Panc1 (cell line): ENCODE measurements at regions not wholly inside any gene's neighbourhood (a gene's known extent, or its start where the extent isn't known, plus 50 kb on each side); places are given as distances from the start of the nearest gene placed in this dataset.
"Not testable (repeated sequence)": the region's sequence is repeated elsewhere in the genome, so short reads cannot be mapped to it uniquely, and the experiment has no call there.

Source experiments
- ATAC-seq: fragments of 200-7000 bp; cut with Tn5 transposase; 2 replicates; pipeline ENCODE4 v1.9.1; 2020; ENCODE audit warnings: mild to moderate bottlenecking, moderate library complexity
- BruUV-seq: library from RNA; stranded (reverse); fragments of 400-500 nt; replicated peaks from 2 replicates; lab custom pipeline; 2021; lab: Mats Ljungman, UMichigan
- CTCF ChIA-PET: fragments of 300-600 bp; sonication (Branson Sonifier 250); formaldehyde crosslinking; loops from one replicate; lab custom pipeline; 2022; ENCODE audit warnings: antibody characterized with exemption; lab: Charles Lee
- POLR2A ChIA-PET: fragments of 300-600 bp; sonication (Branson Sonifier 250); formaldehyde crosslinking; loops from one replicate; lab custom pipeline; 2022; ENCODE audit warnings: antibody characterized with exemption; lab: Charles Lee
- DNase-seq: peaks from one replicate; pipeline ENCODE4 v3.0.0-alpha.2; 2010; ENCODE audit warnings: low read depth, low spot score
- H3K27ac ChIP-seq: 2 replicates; pipeline ENCODE4 v1.5.1; 2011; ENCODE audit warnings: mild to moderate bottlenecking, low read length, inconsistent platforms
- H3K27me3 ChIP-seq: fragments of 200-500 bp; sonication (Bioruptor generic); 2 replicates; pipeline ENCODE4 v1.6.0; 2014; ENCODE audit warnings: low read length, inconsistent platforms; ENCODE audit not compliant: control insufficient read depth, insufficient read depth
- H3K36me3 ChIP-seq: fragments of 200-500 bp; sonication (Bioruptor generic); 2 replicates; pipeline ENCODE4 v1.5.1; 2014; ENCODE audit warnings: inconsistent platforms, mild to moderate bottlenecking, low read length, moderate library complexity; ENCODE audit not compliant: control insufficient read depth, insufficient read depth
- H3K4me1 ChIP-seq: 2 replicates; pipeline ENCODE4 v1.5.1; 2011; ENCODE audit warnings: inconsistent platforms, mild to moderate bottlenecking, low read length, moderate library complexity; ENCODE audit not compliant: control insufficient read depth, insufficient read depth
- H3K4me3 ChIP-seq, 2 experiments: 2 replicates each; pipeline ENCODE4 v1.5.1; 2011 to 2012; ENCODE audit warnings: low read depth in 2 of 2, low read length in 2 of 2, mild to moderate bottlenecking in 2 of 2, inconsistent platforms in 1 of 2, moderate library complexity in 1 of 2
- H3K9me3 ChIP-seq: fragments of 200-500 bp; sonication (Bioruptor generic); 2 replicates; pipeline ENCODE4 v1.5.1; 2014; ENCODE audit warnings: low read depth, mild to moderate bottlenecking, inconsistent platforms, low read length, moderate library complexity; ENCODE audit not compliant: control insufficient read depth, insufficient read depth
- POLR2AphosphoS5 ChIP-seq: IDR thresholded peaks from 2 replicates; pipeline ENCODE4 v1.6.1; 2012; ENCODE audit warnings: mild to moderate bottlenecking, low read depth, low read length, moderate library complexity
- SIN3A ChIP-seq: IDR thresholded peaks from 2 replicates; pipeline ENCODE4 v1.6.1; 2012; ENCODE audit warnings: low read depth, mild to moderate bottlenecking, low read length, moderate library complexity, borderline replicate concordance; ENCODE audit not compliant: insufficient read depth
- TCF7L2 ChIP-seq: IDR thresholded peaks from 2 replicates; pipeline ENCODE4 v1.6.1; 2011; ENCODE audit warnings: mild to moderate bottlenecking, low read depth, low read length, inconsistent platforms
- in situ Hi-C: cut with HindIII; loops from 2 replicates; pipeline ENCODE4 v1.10.0; 2016; ENCODE audit warnings: low sequenced_read_pairs, low pct_unique_long_range_greater_than_20kb
- intact Hi-C: fragments of 100-400 bp; cut with micrococcal nuclease; formaldehyde crosslinking; loops from one replicate; pipeline ENCODE4 v1.10.0; 2022; ENCODE audit not compliant: unreplicated experiment
- TF ChIP-seq, protein P1 (sequence below): fragments of 450-650 bp; IDR thresholded peaks from 2 replicates; pipeline ENCODE4 v1.5.1; 2017; ENCODE audit warnings: mild to moderate bottlenecking
- TF ChIP-seq, protein P2 (sequence below), 2 experiments: IDR thresholded peaks; 2 replicates each; pipeline ENCODE4 v1.6.1; 2011 to 2012; ENCODE audit warnings: low read depth in 2 of 2, control low read depth in 1 of 2, low read length in 1 of 2, mild to moderate bottlenecking in 1 of 2, moderate library complexity in 1 of 2; ENCODE audit not compliant: insufficient read depth in 1 of 2

GRCh38 chr2:125004106-125004800, 979.2 kb downstream of the CNTNAP5 start:
- Histone ChIP-seq H3K9me3 (no peaks in the 10 kb centered on the region), H3K36me3 (no peaks in the 10 kb centered on the region), H3K27me3 (no peaks in the 10 kb centered on the region), H3K4me3 (no peak overlapping the region), H3K27ac (no peak overlapping the region), H3K4me1 (no peaks in the 10 kb centered on the region)
- POLR2A ChIA-PET = no interaction called here
- ATAC-seq (no peak), DNase-seq (no peak)
- intact Hi-C loops = no loop called here
- in situ Hi-C loops = no loop called here
- no TSS peak for BruUV-seq
- TF ChIP-seq POLR2AphosphoS5 = no peak
- TF ChIP-seq, protein P1, sequence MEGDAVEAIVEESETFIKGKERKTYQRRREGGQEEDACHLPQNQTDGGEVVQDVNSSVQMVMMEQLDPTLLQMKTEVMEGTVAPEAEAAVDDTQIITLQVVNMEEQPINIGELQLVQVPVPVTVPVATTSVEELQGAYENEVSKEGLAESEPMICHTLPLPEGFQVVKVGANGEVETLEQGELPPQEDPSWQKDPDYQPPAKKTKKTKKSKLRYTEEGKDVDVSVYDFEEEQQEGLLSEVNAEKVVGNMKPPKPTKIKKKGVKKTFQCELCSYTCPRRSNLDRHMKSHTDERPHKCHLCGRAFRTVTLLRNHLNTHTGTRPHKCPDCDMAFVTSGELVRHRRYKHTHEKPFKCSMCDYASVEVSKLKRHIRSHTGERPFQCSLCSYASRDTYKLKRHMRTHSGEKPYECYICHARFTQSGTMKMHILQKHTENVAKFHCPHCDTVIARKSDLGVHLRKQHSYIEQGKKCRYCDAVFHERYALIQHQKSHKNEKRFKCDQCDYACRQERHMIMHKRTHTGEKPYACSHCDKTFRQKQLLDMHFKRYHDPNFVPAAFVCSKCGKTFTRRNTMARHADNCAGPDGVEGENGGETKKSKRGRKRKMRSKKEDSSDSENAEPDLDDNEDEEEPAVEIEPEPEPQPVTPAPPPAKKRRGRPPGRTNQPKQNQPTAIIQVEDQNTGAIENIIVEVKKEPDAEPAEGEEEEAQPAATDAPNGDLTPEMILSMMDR = no peak
- no peak for TF ChIP-seq SIN3A
- TF ChIP-seq, protein P2, sequence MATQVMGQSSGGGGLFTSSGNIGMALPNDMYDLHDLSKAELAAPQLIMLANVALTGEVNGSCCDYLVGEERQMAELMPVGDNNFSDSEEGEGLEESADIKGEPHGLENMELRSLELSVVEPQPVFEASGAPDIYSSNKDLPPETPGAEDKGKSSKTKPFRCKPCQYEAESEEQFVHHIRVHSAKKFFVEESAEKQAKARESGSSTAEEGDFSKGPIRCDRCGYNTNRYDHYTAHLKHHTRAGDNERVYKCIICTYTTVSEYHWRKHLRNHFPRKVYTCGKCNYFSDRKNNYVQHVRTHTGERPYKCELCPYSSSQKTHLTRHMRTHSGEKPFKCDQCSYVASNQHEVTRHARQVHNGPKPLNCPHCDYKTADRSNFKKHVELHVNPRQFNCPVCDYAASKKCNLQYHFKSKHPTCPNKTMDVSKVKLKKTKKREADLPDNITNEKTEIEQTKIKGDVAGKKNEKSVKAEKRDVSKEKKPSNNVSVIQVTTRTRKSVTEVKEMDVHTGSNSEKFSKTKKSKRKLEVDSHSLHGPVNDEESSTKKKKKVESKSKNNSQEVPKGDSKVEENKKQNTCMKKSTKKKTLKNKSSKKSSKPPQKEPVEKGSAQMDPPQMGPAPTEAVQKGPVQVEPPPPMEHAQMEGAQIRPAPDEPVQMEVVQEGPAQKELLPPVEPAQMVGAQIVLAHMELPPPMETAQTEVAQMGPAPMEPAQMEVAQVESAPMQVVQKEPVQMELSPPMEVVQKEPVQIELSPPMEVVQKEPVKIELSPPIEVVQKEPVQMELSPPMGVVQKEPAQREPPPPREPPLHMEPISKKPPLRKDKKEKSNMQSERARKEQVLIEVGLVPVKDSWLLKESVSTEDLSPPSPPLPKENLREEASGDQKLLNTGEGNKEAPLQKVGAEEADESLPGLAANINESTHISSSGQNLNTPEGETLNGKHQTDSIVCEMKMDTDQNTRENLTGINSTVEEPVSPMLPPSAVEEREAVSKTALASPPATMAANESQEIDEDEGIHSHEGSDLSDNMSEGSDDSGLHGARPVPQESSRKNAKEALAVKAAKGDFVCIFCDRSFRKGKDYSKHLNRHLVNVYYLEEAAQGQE (IDR thresholded peaks at IDR 0.05; ENCODE audit: insufficient read depth in 1 of 2, low read depth in 2 of 2, low read length in 1 of 2) = no peak
- TF ChIP-seq TCF7L2 = no peak
- CTCF ChIA-PET = no interaction called here

DNA sequence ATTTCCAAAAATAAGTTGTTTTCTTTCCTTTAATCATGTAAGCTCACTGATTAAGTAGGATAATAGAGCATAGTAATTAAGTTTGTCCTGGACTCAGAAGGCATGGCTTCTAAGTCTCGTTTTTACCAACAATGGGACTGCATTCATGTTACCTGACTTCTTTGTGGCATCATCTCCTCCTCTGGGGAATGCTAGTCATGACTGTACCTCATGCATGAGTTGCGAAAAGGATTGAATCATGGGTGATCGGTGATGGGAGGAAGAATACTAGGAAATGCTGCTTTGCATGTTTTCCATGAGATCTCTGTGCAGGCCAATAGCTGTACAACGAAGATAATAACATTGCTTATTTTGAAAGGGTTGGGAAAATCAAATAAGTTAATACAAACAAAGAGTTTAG, 981.6 kb downstream of the CNTNAP5 start:
- CTCF ChIA-PET = no interaction called here
- intact Hi-C loops (no loop called here), in situ Hi-C loops (no loop called here)
- Histone ChIP-seq H3K4me3 (no peak overlapping the region), H3K4me1 (no peaks in the 10 kb centered on the region), H3K36me3 (no peaks in the 10 kb centered on the region), H3K27me3 (no peaks in the 10 kb centered on the region), H3K27ac (no peak overlapping the region), H3K9me3 (no peaks in the 10 kb centered on the region)
- TF ChIP-seq POLR2AphosphoS5 = no peak
- TF ChIP-seq, protein P2 (IDR thresholded peaks at IDR 0.05; ENCODE audit: insufficient read depth in 1 of 2, low read depth in 2 of 2, low read length in 1 of 2) = no peak
- no peak for TF ChIP-seq SIN3A
- TF ChIP-seq, protein P1 = no peak
- TF ChIP-seq TCF7L2 = no peak
- ATAC-seq = no peak
- DNase-seq = no peak
- POLR2A ChIA-PET = no interaction called here
- BruUV-seq = no TSS peak

DNA sequence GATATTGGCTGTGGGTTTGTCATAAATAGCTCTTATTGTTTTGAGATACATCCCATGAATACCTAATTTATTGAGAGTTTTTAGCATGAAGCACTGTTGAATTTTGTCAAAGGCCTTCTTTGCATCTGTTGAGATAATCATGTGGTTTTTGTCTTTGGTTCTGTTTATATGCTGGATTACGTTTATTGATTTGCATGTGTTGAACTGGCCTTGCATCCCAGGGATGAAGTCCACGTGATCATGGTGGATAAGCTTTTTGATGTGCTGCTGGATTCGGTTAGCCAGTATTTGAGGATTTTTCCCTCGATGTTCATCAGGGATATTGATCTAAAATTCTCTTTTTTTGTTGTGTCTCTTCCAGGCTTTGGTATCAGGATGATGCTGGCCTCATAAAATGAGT, 1003.6 kb downstream of the CNTNAP5 start:
- in situ Hi-C loops, H3K27ac ChIP-seq, intact Hi-C loops, H3K9me3 ChIP-seq, H3K4me3 ChIP-seq, ATAC-seq, POLR2A ChIA-PET, H3K27me3 ChIP-seq, H3K36me3 ChIP-seq, BruUV-seq, H3K4me1 ChIP-seq, DNase-seq, CTCF ChIA-PET: not testable (repeated sequence)
